ENCODE measurements at regions not wholly inside any gene's neighbourhood (a gene's known extent, or its start where the extent isn't known, plus 50 kb on each side); places are given as distances from the start of the nearest gene placed in this dataset.

- Histone ChIP-seq H3K36me3 (no peaks in the 10 kb centered on the region), H3K9me3 (no peaks in the 10 kb centered on the region), H3K27me3 (no peaks in the 10 kb centered on the region), H3K4me3 (ENCODE audit: low read depth, low read length) (no peak overlapping the region), H3K4me1 (no peaks in the 10 kb centered on the region)
- TF ChIP-seq, protein P1, sequence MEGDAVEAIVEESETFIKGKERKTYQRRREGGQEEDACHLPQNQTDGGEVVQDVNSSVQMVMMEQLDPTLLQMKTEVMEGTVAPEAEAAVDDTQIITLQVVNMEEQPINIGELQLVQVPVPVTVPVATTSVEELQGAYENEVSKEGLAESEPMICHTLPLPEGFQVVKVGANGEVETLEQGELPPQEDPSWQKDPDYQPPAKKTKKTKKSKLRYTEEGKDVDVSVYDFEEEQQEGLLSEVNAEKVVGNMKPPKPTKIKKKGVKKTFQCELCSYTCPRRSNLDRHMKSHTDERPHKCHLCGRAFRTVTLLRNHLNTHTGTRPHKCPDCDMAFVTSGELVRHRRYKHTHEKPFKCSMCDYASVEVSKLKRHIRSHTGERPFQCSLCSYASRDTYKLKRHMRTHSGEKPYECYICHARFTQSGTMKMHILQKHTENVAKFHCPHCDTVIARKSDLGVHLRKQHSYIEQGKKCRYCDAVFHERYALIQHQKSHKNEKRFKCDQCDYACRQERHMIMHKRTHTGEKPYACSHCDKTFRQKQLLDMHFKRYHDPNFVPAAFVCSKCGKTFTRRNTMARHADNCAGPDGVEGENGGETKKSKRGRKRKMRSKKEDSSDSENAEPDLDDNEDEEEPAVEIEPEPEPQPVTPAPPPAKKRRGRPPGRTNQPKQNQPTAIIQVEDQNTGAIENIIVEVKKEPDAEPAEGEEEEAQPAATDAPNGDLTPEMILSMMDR (IDR thresholded peaks at IDR 0.05; ENCODE audit: low read depth, low read length) = no peak
- no peak for DNase-seq
Measured at GRCh38 chr2:109060496-109060895, 68.5 kb upstream of the SH3RF3 start.

DNA sequence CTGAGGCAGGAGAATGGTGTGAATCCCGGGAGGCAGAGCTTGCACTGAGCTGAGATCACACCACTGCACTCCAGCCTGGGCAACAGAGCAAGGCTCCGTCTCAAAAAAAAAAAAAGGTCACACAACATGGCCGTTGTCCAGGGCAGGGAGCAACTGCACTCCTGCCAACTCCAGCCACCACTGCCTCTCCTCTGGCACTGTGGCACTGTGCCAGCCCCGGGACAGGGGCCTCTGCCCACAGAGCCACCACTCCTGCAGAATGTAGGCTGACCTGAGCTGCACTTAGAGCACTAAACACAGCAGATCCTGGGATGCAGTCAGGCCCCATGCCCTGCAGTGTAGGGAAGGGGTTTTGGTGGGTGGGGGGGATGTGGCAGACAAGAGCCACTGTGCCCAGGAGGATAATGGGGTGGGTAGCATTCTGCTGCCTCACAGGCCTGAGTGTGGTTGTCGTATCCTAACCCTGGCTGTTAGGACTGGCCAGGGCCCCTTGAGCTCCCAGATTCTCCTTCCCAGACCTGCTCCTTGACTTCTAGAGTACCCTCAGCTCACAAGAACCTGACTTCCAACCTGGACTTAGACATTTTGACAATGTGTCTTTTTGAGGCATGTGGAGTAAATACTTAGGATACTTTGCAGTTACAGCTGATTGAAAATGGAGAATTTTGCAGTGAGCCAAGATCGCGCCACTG lies 69.4 kb upstream of the SH3RF3 start:
- TF ChIP-seq, protein P1 (IDR thresholded peaks at IDR 0.05; ENCODE audit: low read depth, low read length) = no peak
- Histone ChIP-seq H3K9me3 (no peaks in the 10 kb centered on the region), H3K4me1 (no peaks in the 10 kb centered on the region), H3K4me3 (ENCODE audit: low read depth, low read length) (no peak overlapping the region), H3K27me3 (no peaks in the 10 kb centered on the region), H3K36me3 (no peaks in the 10 kb centered on the region)
- no peak for DNase-seq

DNA sequence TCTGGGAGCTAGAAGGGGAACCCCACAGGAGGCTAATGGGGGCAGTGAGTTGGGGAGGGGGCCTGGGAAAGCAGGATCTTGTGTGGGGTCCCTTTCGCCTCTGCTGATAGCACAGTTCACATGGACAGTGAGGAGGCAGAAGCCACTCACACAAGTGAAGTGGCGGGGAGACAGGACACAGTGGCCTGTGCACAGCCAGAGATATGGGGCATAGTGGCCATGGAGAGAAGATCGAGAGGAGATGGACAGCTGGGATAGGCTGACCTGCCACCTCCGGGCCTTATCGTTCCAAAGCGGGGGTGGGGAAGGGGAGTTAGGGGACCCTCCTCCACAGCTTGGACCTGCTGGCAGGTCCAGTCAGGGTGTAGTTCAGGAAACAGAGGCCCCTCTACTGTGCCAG lies 69.8 kb upstream of the EDAR start:
- DNase-seq = no peak
- no peaks in the 10 kb centered on the region for H3K9me3 ChIP-seq
- H3K27me3 ChIP-seq = no peaks in the 10 kb centered on the region
- no peak overlapping the region for H3K4me3 ChIP-seq (ENCODE audit: low read depth, low read length)
- H3K4me1 ChIP-seq = no peaks in the 10 kb centered on the region
- TF ChIP-seq, protein P1 (IDR thresholded peaks at IDR 0.05; ENCODE audit: low read depth, low read length) = no peak
- no peaks in the 10 kb centered on the region for H3K36me3 ChIP-seq

DNA sequence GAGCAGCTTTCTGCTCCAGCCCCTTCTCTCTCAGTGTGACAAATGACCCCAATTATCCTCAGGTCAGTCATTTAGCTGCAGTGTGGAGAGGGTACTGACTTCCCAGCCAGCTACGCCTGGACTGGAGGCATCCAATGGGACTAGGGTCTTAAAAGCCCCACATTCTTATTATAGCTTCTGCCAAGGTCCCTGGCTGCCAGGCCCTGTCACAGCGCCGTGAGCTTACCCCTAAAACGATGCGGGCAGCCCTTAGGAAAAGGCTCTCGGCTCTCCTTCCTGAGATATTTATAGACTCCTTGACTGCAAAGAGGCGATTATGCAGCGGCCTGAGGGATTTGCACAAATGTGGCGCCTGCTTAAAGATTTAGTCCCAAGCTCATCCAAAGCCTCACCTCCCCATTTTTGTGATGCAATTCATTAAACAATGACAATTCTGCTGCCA lies 69.2 kb upstream of the EDAR start:
- H3K4me1 ChIP-seq = no peaks in the 10 kb centered on the region
- H3K9me3 ChIP-seq = no peaks in the 10 kb centered on the region
- TF ChIP-seq, protein P1 (IDR thresholded peaks at IDR 0.05; ENCODE audit: low read depth, low read length) = no peak
- no peak overlapping the region for H3K4me3 ChIP-seq (ENCODE audit: low read depth, low read length)
- no peak for DNase-seq
- no peaks in the 10 kb centered on the region for H3K27me3 ChIP-seq
- H3K36me3 ChIP-seq = no peaks in the 10 kb centered on the region

GRCh38 chr2:109057686-109058085 lies 68.7 kb upstream of the EDAR start:
- Histone ChIP-seq H3K4me1 (no peaks in the 10 kb centered on the region), H3K4me3 (ENCODE audit: low read depth, low read length) (no peak overlapping the region), H3K36me3 (no peaks in the 10 kb centered on the region), H3K27me3 (no peaks in the 10 kb centered on the region), H3K9me3 (no peaks in the 10 kb centered on the region)
- TF ChIP-seq, protein P1 (IDR thresholded peaks at IDR 0.05; ENCODE audit: low read depth, low read length) = no peak
- DNase-seq = no peak

DNA sequence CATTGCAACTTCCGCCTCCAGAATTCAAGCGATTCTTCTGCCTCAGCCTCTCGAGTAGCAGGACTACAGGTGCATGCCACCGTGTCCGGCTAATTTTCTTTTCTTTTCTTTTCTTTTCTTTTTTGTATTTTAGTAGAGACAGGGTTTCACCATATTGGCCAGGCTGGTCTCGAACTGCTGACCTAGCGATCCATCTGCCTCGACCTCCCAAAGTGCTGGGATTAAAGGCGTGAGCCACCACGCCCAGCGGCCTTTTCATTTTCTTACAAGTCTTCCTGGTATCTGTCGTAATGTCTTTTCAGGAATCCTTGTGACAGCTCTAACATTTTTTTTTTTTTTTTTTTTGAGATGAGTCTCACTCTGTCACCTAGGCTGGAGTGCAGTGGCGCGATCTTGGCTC lies 66.4 kb upstream of the EDAR start:
- Histone ChIP-seq H3K27me3 (no peaks in the 10 kb centered on the region), H3K36me3 (no peaks in the 10 kb centered on the region), H3K9me3 (no peaks in the 10 kb centered on the region), H3K4me3 (ENCODE audit: low read depth, low read length) (no peak overlapping the region), H3K4me1 (no peaks in the 10 kb centered on the region)
- DNase-seq = no peak
- TF ChIP-seq, protein P1 (IDR thresholded peaks at IDR 0.05; ENCODE audit: low read depth, low read length) = no peak

Measured in BE2C (cell line).